KOPT-K1 (cell line): ENCODE measurements at regions not wholly inside any gene's neighbourhood (a gene's known extent, or its start where the extent isn't known, plus 50 kb on each side); places are given as distances from the start of the nearest gene placed in this dataset.
A peak's percentile ranks its signal among the peaks of the same experiment; 100 is the strongest.

ENCODE experiments used
- H3K27ac ChIP-seq: fragments of 200-600 bp; sonication (generic); 2 replicates; pipeline ENCODE4 v1.5.1; 2016; ENCODE audit warnings: antibody characterized with exemption, mild to moderate bottlenecking, low read depth, low read length; ENCODE audit not compliant: poor library complexity, severe bottlenecking
- H3K36me3 ChIP-seq: fragments of 200-600 bp; sonication (generic); 2 replicates; pipeline ENCODE4 v1.5.1; 2017; ENCODE audit warnings: antibody characterized with exemption, mild to moderate bottlenecking, low read length, moderate library complexity; ENCODE audit not compliant: insufficient read depth
- H3K9me3 ChIP-seq: fragments of 200-600 bp; sonication (generic); 2 replicates; pipeline ENCODE4 v1.5.1; 2017; ENCODE audit warnings: antibody characterized with exemption, low read length, mild to moderate bottlenecking; ENCODE audit not compliant: insufficient read depth, poor library complexity, severe bottlenecking

DNA sequence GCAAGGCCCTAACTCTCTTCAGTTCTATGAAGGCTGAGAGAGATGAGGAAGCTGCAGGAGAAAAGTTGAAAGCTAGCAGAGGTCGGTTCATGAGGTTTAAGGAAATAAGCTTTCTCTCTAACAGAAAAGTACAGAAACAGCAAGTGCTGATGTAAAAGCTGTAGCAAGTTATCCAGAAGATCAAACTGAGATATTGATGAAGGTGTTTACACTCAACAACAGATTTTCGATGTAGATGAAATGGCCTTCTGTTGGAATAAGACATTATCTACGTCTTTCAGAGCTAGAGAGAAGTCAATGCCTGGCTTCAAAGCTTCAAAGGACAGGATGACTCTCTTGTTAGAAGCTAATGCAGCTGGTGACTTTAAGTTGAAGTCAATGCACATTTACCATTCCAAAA is 87.4 kb downstream of the PDCL3 start:
- Histone ChIP-seq H3K36me3 (no peaks in the 10 kb centered on the region), H3K9me3 (peaks cover 11% of the 10 kb centered on the region), H3K27ac (peak overlapping the region; percentile 53)

GRCh38 chr2:100653449-100654035 is 90.7 kb downstream of the PDCL3 start:
- Histone ChIP-seq H3K27ac (no peak overlapping the region), H3K9me3 (peaks cover 1% of the 10 kb centered on the region), H3K36me3 (no peaks in the 10 kb centered on the region)

DNA sequence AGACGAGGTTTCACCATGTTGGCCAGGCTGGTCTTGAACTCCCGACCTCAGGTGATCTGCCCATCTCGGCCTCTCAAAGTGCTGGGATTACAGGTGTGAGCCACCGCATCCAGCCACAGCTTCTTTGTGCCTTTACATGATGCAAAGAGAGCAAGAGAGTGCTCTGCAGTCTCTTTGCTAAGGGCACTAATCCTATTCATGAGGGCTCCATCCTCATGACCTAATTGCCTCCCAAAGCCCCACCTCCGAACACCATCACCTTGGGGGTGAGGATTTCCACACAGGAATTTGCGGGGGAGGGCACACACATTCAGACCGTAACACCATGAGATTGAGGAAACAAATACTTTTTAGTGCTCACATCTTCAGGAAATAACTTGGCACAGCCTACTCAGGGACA is 91.8 kb downstream of the PDCL3 start:
- no peak overlapping the region for H3K27ac ChIP-seq
- H3K9me3 ChIP-seq: no peaks in the 10 kb centered on the region
- H3K36me3 ChIP-seq: no peaks in the 10 kb centered on the region

GRCh38 chr2:100655446-100655845 is 92.7 kb downstream of the PDCL3 start:
- Histone ChIP-seq H3K36me3 (no peaks in the 10 kb centered on the region), H3K9me3 (no peaks in the 10 kb centered on the region), H3K27ac (no peak overlapping the region)

- no peaks in the 10 kb centered on the region for H3K9me3 ChIP-seq
- H3K36me3 ChIP-seq: no peaks in the 10 kb centered on the region
- no peak overlapping the region for H3K27ac ChIP-seq
Measured at GRCh38 chr2:100655936-100656534, 93.2 kb downstream of the PDCL3 start.

DNA sequence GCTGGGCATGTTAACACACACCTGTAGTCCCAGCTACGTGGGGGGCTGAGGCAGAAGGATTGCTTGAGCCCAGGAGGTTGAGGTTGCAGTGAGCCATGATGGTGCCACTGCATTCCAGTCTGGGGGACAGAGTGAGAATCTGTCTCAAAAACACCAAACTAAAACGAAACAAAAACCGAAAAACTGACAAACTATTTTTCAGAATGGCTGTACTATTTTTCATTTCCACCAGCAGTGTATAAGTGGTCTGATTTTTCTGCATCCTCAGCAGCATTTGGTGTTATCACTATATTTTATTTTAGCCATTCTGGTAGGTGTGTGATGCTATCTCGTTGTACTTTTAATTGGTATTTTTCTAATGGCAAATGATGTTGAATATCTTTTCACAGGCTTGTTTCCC is 95.2 kb downstream of the PDCL3 start:
- Histone ChIP-seq H3K36me3 (no peaks in the 10 kb centered on the region), H3K9me3 (no peaks in the 10 kb centered on the region), H3K27ac (no peak overlapping the region)

DNA sequence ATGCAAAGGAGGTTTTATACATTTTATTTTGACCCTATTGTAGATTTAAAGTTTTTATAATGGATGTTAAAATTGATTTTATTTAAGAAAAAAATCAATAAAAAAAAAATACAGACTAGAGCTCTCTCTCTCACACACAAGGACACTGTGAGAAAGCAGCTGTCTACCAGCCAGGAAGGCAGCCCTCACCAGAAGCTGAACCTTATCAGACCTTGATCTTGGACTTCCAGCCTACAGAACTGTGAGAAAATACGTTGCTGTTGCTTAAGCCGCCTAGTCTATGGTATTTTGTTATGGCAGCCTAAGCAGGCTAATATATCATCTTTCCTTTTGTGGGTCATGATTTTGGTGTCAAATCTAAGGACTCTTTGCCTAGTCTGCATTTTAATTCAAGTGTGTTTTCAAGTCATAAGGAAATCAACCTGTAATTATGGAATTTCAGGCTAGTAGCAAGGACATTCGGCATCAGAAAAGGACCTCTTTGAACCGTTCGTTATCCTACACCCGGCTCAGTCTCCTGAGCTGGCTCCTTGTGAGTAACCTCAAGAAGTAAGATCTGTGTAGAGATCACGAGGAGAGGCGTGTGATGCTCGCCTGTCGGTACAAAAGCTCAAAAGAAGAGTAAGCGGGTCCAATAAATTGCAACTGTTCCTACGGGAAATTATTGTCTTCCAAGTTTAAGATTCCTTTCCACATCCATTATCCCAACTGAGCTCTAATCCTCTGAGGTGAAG is 98.2 kb downstream of the PDCL3 start:
- H3K9me3 ChIP-seq: no peaks in the 10 kb centered on the region
- H3K27ac ChIP-seq: peak overlapping the region; percentile 6
- H3K36me3 ChIP-seq: no peaks in the 10 kb centered on the region

DNA sequence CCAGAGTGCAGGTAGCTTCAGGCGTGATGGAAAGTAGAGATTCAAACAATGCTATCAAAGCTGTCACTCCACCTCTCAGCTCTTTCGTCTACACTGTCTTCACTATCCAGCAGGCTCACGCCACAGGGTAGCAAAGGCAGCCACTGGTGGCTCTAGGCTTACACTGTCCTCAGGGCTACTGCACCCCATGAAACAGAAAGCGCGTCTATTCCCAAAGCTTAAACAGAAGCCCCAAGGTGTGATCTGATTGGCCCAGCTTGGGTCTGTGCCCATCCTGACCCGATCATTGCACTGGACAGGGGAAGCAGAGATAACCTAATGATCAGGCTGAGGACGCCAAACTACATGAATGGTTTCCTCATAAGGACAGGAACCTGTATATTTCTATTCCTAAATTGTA is 100.1 kb downstream of the PDCL3 start:
- H3K27ac ChIP-seq: no peak overlapping the region
- no peaks in the 10 kb centered on the region for H3K9me3 ChIP-seq
- H3K36me3 ChIP-seq: no peaks in the 10 kb centered on the region

- H3K27ac ChIP-seq: no peak overlapping the region
- no peaks in the 10 kb centered on the region for H3K9me3 ChIP-seq
Measured at GRCh38 chr2:100664021-100664755, 101.4 kb downstream of the PDCL3 start.

GRCh38 chr2:100664756-100665101 is 101.9 kb downstream of the PDCL3 start:
- H3K9me3 ChIP-seq: no peaks in the 10 kb centered on the region
- H3K36me3 ChIP-seq: no peaks in the 10 kb centered on the region
- H3K27ac ChIP-seq: no peak overlapping the region

More at GRCh38 chr2:100664021-100664755, 101.4 kb downstream of the PDCL3 start:
- no peaks in the 10 kb centered on the region for H3K36me3 ChIP-seq

DNA sequence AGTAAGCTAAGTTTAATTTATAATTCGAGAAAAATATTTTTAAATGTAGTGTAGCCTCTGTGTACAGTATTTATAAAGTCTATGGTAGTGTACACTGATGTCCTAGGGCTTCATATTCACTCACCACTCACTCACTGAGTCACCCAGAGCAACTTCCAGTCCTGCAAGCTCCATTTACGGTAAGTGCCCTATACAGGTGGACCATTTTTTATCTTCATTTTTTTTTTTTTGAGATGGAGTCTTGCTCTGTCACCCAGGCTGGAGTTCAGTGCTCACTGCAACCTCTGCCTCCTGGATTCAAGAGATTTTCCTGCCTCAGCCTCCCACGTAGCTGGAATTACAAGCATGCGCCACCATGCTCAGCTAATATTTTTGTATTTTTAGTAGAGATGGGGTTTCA is 104.2 kb downstream of the PDCL3 start:
- Histone ChIP-seq H3K36me3 (no peaks in the 10 kb centered on the region), H3K9me3 (no peaks in the 10 kb centered on the region), H3K27ac (no peak overlapping the region)

GRCh38 chr2:100667801-100668200 is 105.0 kb downstream of the PDCL3 start:
- Histone ChIP-seq H3K36me3 (no peaks in the 10 kb centered on the region), H3K9me3 (no peaks in the 10 kb centered on the region), H3K27ac (no peak overlapping the region)

DNA sequence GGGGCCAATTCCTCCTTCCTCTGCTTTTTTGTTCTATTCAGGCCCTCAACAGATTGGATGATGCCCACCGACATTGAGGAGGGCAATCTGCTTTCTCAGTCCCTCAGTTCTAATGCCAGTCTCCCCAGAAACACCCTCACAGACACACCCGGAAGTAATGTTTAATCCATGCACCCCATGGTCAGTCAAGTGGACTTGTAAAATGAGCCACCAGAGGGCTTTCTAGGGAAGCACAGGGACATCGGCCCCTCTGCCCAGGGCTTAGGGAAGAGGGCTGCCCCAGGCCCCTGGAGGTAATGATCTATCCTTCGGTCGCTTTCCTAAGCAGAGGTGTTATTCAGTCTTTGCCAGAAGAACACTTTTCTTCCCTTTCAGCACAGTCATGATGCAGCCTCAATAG is 107.4 kb downstream of the PDCL3 start:
- H3K36me3 ChIP-seq: no peaks in the 10 kb centered on the region
- H3K27ac ChIP-seq: no peak overlapping the region
- H3K9me3 ChIP-seq: no peaks in the 10 kb centered on the region

- H3K9me3 ChIP-seq: no peaks in the 10 kb centered on the region
Measured at GRCh38 chr2:100673115-100673514, 110.3 kb downstream of the PDCL3 start.

DNA sequence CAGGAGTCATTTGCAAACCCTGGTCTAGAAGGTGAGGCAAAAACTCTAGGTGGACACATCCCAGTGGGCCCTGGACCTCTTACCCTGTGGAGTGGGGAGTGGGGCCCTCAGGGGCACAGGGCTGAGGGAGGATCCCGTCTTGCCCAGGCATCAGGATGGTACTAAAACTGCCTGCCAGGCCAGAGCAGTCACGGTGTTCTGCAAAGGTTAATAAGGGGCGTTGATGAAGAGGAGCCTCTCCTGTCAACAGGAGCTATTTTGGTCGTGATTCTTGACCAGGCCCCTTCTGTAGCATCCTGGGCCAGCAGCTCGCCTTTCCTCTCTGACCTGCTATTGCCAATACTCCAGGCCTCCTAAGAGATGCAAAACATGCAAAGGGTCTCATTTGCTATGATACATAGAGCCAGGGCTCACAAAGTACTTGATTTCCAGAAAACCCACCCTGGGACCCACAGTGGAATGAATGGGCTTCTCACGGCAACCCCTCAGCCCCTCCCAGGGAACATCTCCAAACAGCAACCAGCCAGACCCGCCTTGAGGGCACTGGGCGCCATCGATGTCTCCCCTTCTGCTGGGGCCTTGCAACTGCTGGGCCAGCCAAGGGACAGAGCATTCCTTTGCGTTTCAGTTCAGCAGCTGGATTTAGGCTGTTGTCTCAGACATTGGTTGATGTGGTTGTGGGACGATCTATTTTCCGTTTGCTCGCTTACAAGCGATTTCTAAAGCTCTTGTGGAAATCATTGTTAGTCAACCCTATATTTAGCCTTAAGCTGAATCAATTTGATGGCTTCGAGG is 111.1 kb downstream of the PDCL3 start:
- Histone ChIP-seq H3K9me3 (no peaks in the 10 kb centered on the region), H3K27ac (no peak overlapping the region)

More at GRCh38 chr2:100673115-100673514, 110.3 kb downstream of the PDCL3 start:
- Histone ChIP-seq H3K36me3 (no peaks in the 10 kb centered on the region), H3K27ac (no peak overlapping the region)

More for the DNA sequence above, 111.1 kb downstream of the PDCL3 start:
- no peaks in the 10 kb centered on the region for H3K36me3 ChIP-seq
